Hepatic stellate cell (primary cell): ENCODE measurements at regions not wholly inside any gene's neighbourhood (a gene's known extent, or its start where the extent isn't known, plus 50 kb on each side); places are given as distances from the start of the nearest gene placed in this dataset.
"Not testable (repeated sequence)": the region's sequence is repeated elsewhere in the genome, so short reads cannot be mapped to it uniquely, and the experiment has no call there.

Source experiments
- DNase-seq: peaks from one replicate; pipeline ENCODE4 v3.0.0; 2011; ENCODE audit warnings: low spot score

DNA sequence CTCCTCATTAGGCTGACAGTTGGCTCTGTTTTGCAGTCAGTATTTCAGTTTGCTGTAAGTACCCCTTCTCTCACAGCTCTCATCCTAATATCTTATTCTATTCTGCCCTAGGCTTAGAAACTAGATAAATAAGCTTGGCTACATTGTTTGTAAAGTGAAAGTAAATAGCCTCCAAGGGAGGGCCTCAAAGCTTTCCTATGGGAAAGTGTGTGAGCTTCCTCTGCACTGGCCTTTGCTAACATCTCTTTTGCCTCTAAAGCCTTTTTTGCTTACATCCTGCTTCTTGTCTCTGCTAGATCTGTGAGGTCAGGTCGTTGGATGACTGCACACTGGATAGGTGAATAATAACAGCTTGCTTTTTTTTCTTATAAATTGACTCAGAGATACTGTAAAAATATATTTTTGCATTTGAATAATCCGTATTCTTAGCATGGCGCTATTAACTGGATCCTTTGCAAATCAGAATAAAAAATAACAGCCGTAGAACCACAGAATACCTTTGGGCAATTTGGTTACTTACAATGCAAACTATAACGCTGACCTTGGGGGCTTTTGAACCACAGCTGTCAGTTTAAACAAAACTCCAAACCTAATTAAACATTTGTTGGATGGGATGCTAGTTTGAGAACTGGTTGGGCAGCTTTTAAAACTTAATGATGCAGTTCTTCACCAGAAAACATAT is 55.1 kb downstream of the TTC6 start:
- no peak for DNase-seq

DNA sequence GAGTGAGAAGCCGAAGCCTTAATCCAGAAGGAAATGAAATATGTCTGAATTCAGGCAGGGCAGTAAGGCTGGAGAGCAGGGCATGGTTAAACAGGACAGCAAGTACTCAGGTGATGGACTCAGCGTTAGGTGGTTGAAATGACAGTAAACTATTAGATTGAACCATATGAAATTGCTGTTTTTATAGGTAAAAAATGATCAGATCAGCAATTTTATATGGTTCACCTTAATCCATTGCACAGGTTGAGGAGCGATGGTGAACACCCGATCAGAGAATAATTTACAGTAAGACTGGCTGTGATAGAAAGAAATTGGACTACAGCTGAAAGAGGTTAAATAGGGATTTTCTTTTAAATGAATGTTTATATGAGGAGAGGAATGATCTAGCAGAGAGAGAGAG is 56.6 kb downstream of the TTC6 start:
- no peak for DNase-seq

DNA sequence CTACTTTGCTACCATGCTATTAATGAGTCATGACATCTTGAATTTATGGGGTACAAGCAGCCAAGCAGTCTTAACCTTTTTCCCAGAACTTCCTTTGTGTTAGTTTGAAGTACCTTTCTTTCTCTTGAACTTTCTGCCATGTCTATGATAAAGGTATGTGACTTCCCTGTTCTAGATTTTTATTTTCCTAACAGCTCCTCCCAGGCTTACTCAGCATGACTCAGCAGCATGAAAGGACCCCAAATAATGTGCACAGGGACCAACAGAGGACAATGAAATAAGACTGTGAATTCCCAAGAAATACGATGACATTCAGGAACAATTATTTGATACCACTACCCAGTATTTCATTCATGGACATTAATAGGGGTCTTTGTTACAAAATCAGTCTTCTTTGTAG is 60.0 kb downstream of the TTC6 start:
- no peak for DNase-seq

DNA sequence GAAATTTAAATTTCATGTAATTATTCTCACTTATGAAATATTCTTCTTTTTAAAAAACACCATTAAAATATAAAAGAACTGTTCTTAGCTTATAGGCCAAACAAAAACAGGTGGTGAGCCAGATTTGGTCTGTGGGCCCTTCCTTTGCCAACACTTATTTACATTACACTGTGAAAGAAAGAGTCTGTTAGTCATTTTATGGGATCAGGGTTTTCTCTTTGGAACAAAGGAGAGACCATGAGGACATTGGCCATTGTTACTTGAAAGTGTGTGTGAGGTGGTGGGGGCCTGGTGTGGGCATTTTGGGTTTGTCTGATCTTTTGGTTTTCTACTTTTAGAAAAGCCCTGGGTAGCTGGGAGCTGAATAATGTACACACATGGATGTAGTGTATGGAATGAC is 62.7 kb downstream of the TTC6 start:
- no peak for DNase-seq

DNA sequence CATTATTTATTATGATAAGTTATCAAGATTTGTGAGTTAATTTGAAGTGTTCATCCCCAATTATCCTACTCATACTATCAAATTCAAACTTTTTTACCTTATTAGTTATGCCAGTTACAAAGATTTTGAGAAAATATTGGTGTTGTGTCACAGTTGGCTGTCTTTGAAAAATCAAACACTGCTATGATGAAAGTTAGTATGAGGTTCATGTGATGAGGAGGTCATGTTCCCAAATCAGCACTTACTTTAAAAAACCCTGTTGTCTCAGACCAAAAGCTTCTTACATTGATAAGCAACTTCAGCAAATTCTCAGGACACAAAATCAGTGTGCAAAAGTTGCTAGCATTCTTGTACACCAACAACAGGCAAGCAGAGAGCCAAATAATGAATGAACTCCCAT is 68.1 kb downstream of the TTC6 start:
- DNase-seq: no peak

DNA sequence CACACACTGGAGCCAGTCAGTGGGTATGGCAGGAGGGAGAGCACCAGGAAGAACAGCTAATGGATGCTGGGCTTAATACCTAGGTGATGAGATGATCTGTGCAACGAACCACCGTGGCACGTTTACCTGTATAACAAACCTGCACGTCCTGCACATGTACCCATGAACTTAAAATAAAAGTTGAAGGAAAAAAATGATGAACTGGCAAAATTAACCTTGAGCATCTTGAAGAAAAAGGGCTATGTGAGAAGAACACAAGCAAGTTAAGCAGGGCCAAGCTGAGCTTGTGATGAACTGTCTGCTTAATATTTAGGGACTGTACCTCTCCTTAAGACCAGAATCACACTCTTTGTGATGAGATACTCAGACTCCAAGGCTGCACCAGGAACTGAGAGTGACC is 70.0 kb downstream of the TTC6 start:
- no peak for DNase-seq

DNA sequence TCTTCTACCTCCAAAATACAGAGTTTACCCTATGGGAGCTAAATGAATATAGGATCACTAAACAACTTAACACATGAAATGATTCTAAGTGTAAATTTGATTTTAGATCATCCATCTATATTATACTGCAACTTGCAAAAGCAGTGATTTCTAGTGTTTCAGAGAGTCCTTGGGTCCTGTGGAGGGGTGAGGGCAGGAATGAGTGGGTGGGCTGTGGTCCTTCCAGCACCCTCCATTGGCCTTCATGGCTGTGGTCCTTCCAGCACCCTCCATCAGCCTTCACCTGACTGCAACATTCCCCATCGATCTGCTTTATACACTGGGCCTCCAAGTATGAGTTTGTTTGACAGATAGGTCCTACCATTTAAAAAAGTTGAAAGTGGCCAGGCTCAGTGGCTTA is 70.5 kb downstream of the TTC6 start:
- DNase-seq: no peak

DNA sequence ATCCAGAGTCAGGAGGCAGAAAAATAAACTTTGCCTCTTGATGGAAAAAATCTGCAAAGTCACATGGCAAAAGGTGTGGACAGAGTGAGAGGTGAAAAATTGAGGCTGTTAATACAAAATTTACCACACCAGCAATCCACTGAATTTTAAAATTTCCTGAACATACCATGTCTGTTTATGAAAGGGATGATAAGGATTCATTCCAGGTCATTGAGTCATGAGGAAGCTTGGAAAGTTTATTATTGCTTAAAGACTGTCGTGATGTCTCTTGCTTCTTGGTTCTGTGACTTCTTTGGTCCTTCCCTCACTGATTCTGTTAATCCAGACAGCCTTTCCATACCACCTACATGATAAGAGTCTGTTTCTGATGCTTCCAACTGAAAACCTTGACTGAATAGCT is 73.2 kb downstream of the TTC6 start:
- no peak for DNase-seq

DNA sequence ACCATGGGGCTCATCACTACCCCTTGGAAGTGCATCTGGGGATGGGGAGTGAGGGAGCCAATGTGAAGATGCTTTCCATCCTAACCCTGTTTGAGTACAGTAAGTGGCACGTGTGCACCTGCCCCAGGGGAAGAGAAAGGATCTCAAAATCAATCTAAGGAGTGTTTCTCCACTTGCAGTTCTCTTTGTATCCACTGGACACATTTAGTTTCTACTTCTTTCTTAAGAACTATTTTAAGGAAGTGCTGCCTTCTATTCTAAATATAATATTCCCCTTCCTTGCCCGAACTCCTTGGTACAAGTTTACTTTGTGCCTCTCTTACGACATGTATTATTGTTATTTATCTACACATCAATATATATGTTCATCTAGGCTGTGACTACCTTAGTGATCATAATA is 73.8 kb downstream of the TTC6 start:
- DNase-seq: no peak

DNA sequence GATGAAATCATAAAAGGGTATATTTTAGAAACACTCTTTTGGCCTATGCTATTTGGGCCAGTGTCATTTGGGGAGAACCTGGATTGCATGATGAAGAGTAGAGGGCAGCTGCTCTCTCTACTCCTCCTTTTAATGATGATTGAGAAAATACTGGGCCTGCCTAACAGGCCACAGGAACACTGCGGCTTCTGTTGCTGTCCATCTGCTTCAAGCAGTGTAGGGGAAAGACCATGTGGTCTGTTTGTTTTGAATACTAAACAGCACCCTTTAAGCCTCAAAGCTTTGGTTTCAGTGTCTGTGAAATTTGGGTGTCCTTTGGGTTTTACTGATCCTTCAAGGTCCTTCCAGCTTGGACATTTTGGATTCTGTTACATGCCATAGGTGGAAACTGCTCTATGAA is 78.0 kb downstream of the TTC6 start:
- no peak for DNase-seq

DNA sequence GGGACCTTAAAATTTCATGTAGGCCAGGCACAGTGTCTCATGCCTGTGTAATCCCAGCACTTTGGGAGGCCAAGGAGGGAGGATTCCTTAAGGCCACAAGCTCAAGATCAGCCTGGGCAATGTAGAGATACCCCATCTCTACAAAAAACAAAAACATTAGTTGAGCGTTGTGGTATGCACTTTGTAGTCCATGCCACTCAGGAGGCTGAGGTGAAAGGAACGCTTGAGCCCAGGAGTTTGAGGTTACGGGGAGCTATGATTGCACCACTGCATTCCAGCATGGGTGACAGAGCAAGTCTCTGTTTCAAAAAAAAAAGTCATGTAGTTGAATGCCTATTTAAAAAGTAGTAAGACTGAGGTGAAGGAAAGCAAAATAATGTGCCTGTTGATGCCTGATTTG is 83.5 kb downstream of the TTC6 start:
- no peak for DNase-seq

DNA sequence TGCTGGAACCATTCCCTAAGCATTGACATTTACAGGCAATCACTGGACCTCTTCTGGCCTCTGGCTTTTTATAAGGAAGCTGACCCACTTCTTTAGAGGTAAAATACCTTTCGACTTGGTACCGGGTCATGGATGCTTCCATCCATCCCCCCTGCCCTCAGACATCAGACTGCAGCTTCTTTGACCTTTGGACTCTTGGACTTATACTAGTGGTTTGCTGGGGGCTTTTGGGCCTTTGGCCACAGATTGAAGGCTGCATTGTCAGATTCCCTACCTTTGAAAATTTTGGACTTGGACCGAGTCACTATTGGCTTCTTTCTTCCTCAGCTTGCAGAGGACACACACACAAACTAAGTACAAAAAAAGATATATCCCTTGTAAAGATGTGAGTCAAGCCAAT is 86.1 kb downstream of the TTC6 start:
- no peak for DNase-seq

DNA sequence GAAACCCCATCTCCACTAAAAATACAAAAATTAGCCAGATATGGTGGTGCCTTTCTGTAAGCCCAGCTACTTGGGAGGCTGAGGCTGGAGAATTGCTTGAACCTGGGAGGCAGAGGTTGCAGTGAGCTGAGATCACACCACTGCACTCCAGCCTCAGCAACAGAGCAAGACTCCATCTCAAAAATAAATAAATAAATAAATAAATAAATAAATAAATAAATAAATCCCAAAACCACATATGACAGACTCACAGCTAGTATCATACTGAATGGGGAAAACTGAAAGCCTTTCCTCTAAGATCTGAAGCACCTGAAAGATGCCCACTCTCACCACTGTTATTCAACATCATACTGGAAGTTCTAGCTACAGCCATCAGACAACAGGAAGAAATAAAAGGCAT is 97.3 kb downstream of the TTC6 start:
- not testable (repeated sequence) for DNase-seq

DNA sequence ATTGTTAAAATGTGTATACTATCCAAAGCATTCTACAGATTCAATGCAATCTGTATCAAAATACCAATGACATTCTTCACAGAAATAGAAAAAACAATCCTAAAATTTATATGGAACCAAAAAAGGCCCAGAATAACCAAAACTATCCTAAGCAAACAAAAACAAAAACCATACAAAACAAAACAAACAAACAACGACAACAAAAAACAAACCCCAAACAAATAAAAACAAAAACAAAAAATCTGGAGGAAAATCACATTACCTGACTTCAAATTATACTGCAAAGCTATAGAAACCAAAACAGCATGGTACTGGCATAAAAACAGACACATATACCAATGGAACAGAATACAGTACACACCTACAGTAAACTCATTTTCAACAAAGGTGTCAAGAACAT is 98.0 kb downstream of the TTC6 start:
- DNase-seq: not testable (repeated sequence)

DNA sequence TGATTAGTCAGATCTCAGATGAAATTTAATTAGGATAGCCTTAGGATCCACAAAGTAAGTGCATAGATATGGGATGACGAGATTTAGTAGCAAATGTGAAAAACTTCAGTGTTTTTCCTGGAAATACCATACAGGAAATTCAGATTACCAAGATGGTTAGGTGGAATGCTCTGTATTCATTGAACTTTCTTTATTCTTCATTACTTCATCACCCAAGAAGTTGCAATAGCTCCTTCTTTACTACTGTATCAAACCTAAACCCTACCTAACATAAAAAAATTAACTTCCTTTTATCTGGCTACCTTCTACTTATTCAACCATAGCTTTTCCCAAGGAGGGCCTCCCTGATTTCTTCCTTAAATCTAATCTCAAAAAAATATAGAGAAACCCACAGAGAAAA is 100.4 kb downstream of the TTC6 start:
- no peak for DNase-seq

DNA sequence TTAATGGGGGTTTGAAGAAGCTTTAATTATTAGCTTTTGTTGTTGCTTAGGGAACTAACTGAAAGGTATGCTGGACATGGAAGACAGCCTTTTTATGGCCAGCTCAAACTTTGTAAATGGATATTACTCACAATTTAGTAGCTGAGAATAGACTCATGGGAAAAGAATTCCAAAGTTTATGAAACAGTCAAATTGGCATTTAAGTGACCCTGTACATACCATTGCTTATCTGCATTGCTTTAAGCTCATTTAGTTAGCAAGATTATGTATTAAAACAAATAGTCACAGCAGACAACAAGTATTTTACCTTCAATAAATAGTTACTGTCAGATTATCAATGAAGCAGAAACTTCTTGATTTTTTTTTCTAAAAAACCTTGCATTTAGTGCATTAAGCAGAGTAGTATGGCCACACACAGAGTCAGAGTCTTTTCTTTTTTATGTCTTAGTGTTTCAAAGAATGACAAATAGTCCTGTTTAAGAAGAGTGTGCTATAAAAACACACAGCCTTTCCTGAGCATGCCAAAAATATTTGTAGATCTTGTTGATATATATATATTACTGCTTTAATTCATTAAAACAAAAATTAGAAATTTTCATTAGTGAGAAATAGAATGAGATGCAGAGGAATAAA is 102.2 kb downstream of the TTC6 start:
- DNase-seq: no peak

DNA sequence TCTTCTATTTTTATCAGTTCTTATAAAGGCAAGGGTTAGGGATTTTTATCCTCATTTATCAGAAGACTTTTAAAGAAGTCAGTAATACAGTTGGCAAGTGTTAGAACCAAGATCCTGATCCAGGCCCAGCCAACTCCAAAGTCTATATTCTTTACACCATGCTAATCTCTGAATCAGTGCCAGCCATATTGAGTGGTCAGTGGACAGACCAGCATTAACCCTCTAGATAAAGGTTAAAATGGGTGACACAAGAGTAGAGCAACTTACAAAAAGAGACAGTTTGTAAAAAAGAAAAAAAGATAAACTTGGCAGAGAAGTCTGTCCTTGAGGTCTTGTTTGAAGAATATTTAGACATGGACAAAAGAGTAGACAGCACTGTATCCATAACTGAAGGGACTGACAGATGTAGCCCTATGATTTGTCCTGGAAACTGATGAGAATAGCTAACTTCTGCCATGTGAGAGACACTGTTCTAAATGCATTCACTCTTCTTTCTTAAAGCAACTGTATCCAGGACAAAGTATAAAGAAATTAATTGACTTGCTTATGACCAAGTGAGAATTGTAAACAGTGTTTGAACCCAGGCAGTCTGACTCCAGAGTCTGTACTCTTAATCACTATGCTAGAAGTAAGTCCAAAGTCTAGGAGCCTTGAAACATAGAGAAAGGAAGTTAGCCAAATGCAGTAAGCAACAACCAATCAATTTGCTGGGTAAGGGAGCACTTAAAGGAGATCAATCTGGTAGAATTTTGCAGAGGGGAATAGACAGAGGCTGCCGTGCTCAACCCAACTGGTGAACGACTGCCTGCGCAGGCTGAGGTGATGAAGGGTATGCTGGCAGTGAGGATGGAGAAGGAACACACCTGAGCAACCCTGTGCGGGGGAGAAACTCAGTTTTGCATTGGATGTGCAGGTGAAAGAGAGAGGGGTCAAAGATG is 103.7 kb downstream of the TTC6 start:
- DNase-seq: no peak

DNA sequence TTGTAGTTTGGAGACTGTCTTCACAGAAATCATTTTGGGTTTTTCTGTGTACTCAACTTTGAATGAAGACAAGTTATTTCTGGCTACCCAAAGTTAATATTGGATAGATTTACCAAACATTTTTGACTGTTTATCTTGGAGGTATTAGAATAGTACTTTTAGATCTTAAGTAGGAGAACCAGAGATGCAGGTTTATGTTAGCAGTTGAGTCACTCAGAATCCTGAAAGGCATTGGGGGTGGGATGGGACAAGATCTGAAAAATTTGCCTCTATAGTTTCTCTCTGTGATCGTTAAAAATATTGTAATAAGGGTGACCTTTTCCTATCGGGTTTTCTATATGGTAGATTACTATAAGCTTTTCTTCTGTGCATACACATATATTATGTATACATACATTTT is 112.3 kb downstream of the TTC6 start:
- no peak for DNase-seq

DNA sequence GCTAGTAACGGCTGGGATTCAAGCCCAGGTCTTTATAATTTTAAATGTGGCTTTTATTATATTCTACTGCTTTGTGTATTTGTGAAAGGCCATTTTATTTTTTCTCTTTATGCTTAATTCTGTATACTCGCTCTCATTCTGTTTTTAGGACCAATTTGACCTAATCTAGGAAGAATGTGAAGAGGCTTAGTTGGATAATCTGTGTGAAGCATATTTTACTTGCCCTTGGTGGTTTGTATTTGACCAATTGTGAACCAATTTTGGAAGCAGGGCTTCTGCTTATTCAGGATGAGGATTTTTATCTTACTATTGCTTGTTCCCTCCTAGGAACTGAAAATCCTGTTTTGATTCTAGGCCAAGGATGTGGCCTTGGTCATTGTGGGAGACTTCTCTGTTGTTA is 113.1 kb downstream of the TTC6 start:
- no peak for DNase-seq

DNA sequence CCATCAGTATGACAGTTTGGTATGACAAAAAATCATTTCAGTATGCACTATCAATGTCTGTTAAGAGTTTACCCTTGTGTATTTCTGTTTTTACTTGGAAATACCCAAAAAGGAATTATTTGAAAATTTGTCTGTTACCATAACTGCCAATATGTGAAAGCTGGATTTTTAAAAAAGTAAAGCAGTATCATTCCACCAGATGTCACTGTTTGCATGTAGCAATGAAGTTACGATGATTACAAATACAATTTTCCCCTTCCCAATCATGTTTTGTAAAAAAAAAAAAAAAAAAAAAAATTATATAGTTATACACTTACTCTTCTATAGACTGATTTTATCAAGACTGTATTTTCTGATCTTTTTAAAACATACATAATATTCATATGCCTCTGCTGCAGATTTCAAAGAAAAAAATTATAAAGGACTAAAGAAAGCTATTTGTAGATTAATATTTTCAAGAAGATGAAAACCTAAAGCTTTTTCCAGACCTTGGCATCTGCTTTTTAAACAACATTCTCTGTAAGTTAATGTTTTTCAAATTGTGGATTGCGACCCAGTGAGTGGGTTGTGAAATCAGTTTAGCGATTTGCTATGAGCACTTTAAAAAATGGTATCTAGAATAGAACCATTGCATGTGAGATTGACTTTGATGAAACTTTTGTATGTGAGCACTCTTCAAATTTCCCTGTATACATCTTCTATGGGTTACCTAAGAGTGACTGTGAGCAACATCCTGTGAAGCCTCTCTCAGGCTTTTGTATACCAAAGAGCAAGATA is 114.2 kb downstream of the TTC6 start:
- DNase-seq: no peak

DNA sequence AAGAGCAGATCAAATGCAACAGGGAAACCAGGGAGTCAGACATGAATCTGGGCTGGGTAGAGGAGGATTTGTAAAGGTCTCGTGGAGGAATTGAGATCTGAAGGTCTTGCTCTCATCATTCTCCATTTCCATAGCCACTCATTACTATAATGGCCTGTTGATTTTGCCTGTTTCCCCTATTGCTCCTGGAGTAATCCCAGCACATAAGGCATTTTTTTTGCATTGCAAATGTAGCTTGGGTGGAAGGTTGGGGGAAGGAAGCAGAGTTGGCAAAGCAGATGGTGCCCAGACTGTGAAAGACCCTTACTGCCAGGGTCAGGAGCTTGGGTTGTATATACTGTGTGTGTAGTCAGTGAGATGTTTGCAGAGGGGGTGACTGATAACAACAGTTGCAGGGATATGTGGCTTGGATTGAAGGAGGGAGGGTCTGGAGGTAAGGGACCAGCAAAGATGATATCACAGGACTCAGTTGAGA is 116.0 kb downstream of the TTC6 start:
- no peak for DNase-seq

DNA sequence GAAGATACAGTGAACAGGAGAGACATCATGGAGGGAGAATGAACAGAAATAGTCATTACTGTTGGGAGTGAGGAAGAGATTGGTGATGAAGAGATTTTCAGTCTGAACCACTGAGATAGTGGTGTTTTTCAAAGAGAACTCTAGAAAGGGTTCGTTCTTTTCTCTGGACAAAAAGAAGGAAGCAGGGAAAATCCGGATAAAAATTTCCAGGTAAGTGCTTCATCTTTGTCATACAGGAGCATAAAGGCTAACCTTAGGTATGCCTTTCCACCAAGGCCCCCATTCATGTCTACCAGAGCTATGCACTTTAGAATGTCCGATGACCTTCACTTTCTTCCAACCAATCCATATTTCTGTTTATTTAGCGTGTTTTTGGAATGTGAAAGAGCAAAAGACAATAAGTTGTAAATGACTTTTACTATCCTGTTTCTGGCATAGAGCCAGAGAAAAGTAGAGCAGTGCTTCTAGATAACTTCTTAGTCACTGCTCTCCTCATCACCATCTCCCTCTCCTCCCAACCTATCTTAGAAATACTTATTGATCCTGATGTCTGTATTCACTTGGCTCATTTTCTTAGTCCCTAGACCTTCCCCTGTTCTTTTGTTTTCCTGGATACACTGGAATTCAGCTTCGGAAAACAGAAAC is 116.5 kb downstream of the TTC6 start:
- no peak for DNase-seq
